GM12878 (cell line): ENCODE measurements at regions not wholly inside any gene's neighbourhood (a gene's known extent, or its start where the extent isn't known, plus 50 kb on each side); places are given as distances from the start of the nearest gene placed in this dataset.

Experiments used
- ATAC-seq: fragments of 200-7000 bp; cut with Tn5 transposase; 3 replicates; pipeline ENCODE4 v1.9.1; 2020; ENCODE audit warnings: mild to moderate bottlenecking, moderate library complexity
- BruUV-seq: library from RNA; stranded (reverse); fragments of 400-500 nt; replicated peaks from 2 replicates; lab custom pipeline; 2021; lab: Mats Ljungman, UMichigan
- CTCF ChIA-PET: fragments of 300-600 bp; sonication (Branson Sonifier 250); formaldehyde crosslinking; extraction: SDS; loops from one replicate; lab custom pipeline; 2021; ENCODE audit warnings: inconsistent platforms; lab: Yijun Ruan, JAX
- POLR2A ChIA-PET: fragments of 350-600 bp; formaldehyde crosslinking; extraction: SDS; loops from one replicate; lab custom pipeline; 2021; ENCODE audit warnings: inconsistent platforms; lab: Charles Lee
- RAD21 ChIA-PET: fragments of 300-600 bp; sonication (Branson Sonifier 250); formaldehyde crosslinking; loops from one replicate; lab custom pipeline; 2023; ENCODE audit warnings: antibody characterized with exemption; ENCODE audit not compliant: unreplicated experiment; lab: Charles Lee
- SMC1A ChIA-PET: fragments of 300-600 bp; sonication (Branson Sonifier 250); formaldehyde crosslinking; loops from one replicate; lab custom pipeline; 2023; ENCODE audit not compliant: unreplicated experiment, uncharacterized antibody; lab: Charles Lee
- DNase-seq: peaks from one replicate; pipeline ENCODE4 v3.0.0-alpha.2; 2011; ENCODE audit warnings: low read depth, low spot score
- FAIRE-seq: peaks from 3 replicates; lab custom pipeline; 2011; peaks lifted over from hg19 to GRCh38; lab: Jason Lieb, UNC
- H2AFZ ChIP-seq: 2 replicates; pipeline ENCODE4 v1.6.0; 2011; ENCODE audit warnings: low read depth, low read length, control low read depth; ENCODE audit not compliant: control insufficient read depth
- H3K27ac ChIP-seq: 2 replicates; pipeline ENCODE4 v1.5.1; 2011; ENCODE audit warnings: control low read depth; ENCODE audit not compliant: control insufficient read depth, insufficient read depth
- H3K27me3 ChIP-seq, 2 experiments: replicated peaks in 1 of 2; 2 replicates each; pipeline versions ENCODE4 v1.6.0 to v1.6.1; 2011; ENCODE audit warnings: low read length in 1 of 2; ENCODE audit not compliant: control insufficient read depth in 2 of 2, insufficient read depth in 2 of 2
- H3K36me3 ChIP-seq, 2 experiments: 2 replicates each; pipeline ENCODE4 v1.5.1; 2011; ENCODE audit warnings: low read length in 1 of 2; ENCODE audit not compliant: control insufficient read depth in 2 of 2, insufficient read depth in 2 of 2
- H3K4me1 ChIP-seq: 2 replicates; pipeline ENCODE4 v1.6.1; 2011; ENCODE audit warnings: mild to moderate bottlenecking, low read length, moderate library complexity, mixed read lengths; ENCODE audit not compliant: control insufficient read depth, insufficient read depth
- H3K4me2 ChIP-seq: 2 replicates; pipeline ENCODE4 v1.6.0; 2011; ENCODE audit warnings: control low read depth; ENCODE audit not compliant: control insufficient read depth, insufficient read depth
- H3K4me3 ChIP-seq: fragments of 200-600 bp; sonication (generic); 2 replicates; pipeline ENCODE4 v1.5.1; 2016
- H3K79me2 ChIP-seq: 2 replicates; pipeline ENCODE4 v1.6.0; 2011; ENCODE audit warnings: low read length; ENCODE audit not compliant: control insufficient read depth, insufficient read depth
- H3K9ac ChIP-seq: 2 replicates; pipeline ENCODE4 v1.8.0; 2011; ENCODE audit warnings: low read length, control low read depth, mixed read lengths; ENCODE audit not compliant: control insufficient read depth, insufficient read depth
- H3K9me3 ChIP-seq: replicated peaks from 3 replicates; pipeline ENCODE4 v1.5.1; 2011; ENCODE audit warnings: mild to moderate bottlenecking, low read length; ENCODE audit not compliant: control insufficient read depth, insufficient read depth
- H4K20me1 ChIP-seq: 2 replicates; pipeline ENCODE4 v1.6.0; 2011; ENCODE audit not compliant: control insufficient read depth, insufficient read depth
- ASH2L ChIP-seq: fragments of 300-600, 200-600 bp; sonication (generic); IDR thresholded peaks from 2 replicates; pipeline ENCODE4 v1.6.1; 2017; ENCODE audit warnings: low read depth, mild to moderate bottlenecking, borderline replicate concordance
- DPF2 ChIP-seq: fragments of 450-650 bp; IDR thresholded peaks from 2 replicates; pipeline ENCODE4 v1.6.1; 2017; ENCODE audit warnings: mild to moderate bottlenecking
- FOXK2 ChIP-seq: fragments of 450-650 bp; IDR thresholded peaks from 2 replicates; pipeline ENCODE4 v1.6.1; 2017; ENCODE audit warnings: mild to moderate bottlenecking, moderate library complexity
- HDAC2 ChIP-seq: fragments of 200-600 bp; sonication (generic); IDR thresholded peaks from 2 replicates; pipeline ENCODE4 v1.6.1; 2017
- IKZF2 ChIP-seq, 2 experiments: fragments of 450-650 bp; IDR thresholded peaks; 2 replicates each; pipeline ENCODE4 v1.6.1; 2017; ENCODE audit warnings: mild to moderate bottlenecking in 2 of 2, moderate library complexity in 2 of 2
- MTA2 ChIP-seq: fragments of 450-650 bp; IDR thresholded peaks from 2 replicates; pipeline ENCODE4 v1.6.1; 2016; ENCODE audit warnings: low read depth, mild to moderate bottlenecking, moderate library complexity
- SREBF1 ChIP-seq: IDR thresholded peaks from 2 replicates; pipeline ENCODE4 v1.6.1; 2012; ENCODE audit warnings: mild to moderate bottlenecking, low read length
- YY1 ChIP-seq: IDR thresholded peaks from 2 replicates; pipeline ENCODE4 v1.6.1; 2011; ENCODE audit warnings: low read depth, mild to moderate bottlenecking, low read length
- ZBED1 ChIP-seq: IDR thresholded peaks from 2 replicates; pipeline ENCODE4 v1.6.1; 2016; ENCODE audit warnings: borderline replicate concordance
- ZNF274 ChIP-seq: IDR thresholded peaks from one replicate; pipeline ENCODE4 v1.8.0; 2011; ENCODE audit not compliant: insufficient read length, insufficient read depth
- WGBS: methylation state at CpG from one replicate; pipeline ENCODE4 v1.1.6; 2016; ENCODE audit warnings: low lambda C conversion rate; ENCODE audit not compliant: insufficient replicate concordance, insufficient coverage; ENCODE audit errors: missing lambda C conversion rate; 5-methylcytosine and 5-hydroxymethylcytosine counted together
- in situ Hi-C: fragments of 300-500 bp; cut with MboI; formaldehyde crosslinking; loops from 9 replicates; pipeline ENCODE4 v1.14.3; 2018; ENCODE audit warnings: mixed read lengths
- intact Hi-C: fragments of 100-400 bp; cut with micrococcal nuclease; formaldehyde crosslinking; loops from one replicate; pipeline ENCODE4 v1.14.2; 2022; ENCODE audit not compliant: unreplicated experiment
- TF ChIP-seq, protein P1 (sequence below): IDR thresholded peaks from 2 replicates; pipeline ENCODE4 v1.6.1; 2012; ENCODE audit warnings: low read depth, low read length, improper control_type of control experiment
- TF ChIP-seq, protein P2 (sequence below): fragments of 450-650 bp; IDR thresholded peaks from 2 replicates; pipeline ENCODE4 v1.6.1; 2017; ENCODE audit warnings: mild to moderate bottlenecking, low read depth, inconsistent platforms; ENCODE audit not compliant: poor library complexity, severe bottlenecking
- TF ChIP-seq, protein P3 (sequence below): IDR thresholded peaks from 2 replicates; pipeline ENCODE4 v1.6.1; 2011; ENCODE audit warnings: borderline replicate concordance, low read depth, mild to moderate bottlenecking, moderate library complexity, mixed read lengths, low read length; ENCODE audit not compliant: insufficient read depth; ENCODE audit errors: extremely low read length

DNA sequence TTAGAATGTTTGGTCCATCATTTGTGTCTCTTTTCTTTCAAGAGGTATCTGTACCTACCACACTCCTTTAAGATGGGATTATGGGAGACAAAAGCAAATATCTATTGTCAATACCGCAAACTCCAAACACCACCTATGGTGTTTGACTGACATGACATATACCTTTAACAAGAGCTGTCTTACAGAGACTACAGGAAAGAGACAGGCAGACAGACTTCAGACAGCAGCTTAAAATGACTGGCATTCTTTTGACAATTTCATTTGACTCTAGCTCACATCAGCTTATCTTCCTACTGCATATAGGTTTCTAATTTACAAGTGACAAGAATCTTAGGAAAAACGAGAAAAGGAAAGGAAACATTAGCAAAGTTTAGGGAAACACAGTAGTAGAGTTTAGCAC is 256.0 kb upstream of the TFAP2D start:
- TF ChIP-seq, protein P1, sequence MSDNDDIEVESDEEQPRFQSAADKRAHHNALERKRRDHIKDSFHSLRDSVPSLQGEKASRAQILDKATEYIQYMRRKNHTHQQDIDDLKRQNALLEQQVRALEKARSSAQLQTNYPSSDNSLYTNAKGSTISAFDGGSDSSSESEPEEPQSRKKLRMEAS, result no peak
- no peak for TF ChIP-seq DPF2
- no peak for TF ChIP-seq FOXK2
- TF ChIP-seq ZBED1, result no peak
- TF ChIP-seq HDAC2, result no peak
- TF ChIP-seq IKZF2 (IDR thresholded peaks at IDR 0.05), result no peak
- TF ChIP-seq, protein P2, sequence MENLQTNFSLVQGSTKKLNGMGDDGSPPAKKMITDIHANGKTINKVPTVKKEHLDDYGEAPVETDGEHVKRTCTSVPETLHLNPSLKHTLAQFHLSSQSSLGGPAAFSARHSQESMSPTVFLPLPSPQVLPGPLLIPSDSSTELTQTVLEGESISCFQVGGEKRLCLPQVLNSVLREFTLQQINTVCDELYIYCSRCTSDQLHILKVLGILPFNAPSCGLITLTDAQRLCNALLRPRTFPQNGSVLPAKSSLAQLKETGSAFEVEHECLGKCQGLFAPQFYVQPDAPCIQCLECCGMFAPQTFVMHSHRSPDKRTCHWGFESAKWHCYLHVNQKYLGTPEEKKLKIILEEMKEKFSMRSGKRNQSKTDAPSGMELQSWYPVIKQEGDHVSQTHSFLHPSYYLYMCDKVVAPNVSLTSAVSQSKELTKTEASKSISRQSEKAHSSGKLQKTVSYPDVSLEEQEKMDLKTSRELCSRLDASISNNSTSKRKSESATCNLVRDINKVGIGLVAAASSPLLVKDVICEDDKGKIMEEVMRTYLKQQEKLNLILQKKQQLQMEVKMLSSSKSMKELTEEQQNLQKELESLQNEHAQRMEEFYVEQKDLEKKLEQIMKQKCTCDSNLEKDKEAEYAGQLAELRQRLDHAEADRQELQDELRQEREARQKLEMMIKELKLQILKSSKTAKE, result no peak
- TF ChIP-seq, protein P3, sequence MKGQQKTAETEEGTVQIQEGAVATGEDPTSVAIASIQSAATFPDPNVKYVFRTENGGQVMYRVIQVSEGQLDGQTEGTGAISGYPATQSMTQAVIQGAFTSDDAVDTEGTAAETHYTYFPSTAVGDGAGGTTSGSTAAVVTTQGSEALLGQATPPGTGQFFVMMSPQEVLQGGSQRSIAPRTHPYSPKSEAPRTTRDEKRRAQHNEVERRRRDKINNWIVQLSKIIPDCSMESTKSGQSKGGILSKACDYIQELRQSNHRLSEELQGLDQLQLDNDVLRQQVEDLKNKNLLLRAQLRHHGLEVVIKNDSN, result no peak
- TF ChIP-seq SREBF1, result no peak
- no peak for TF ChIP-seq ASH2L
- no peak for TF ChIP-seq MTA2
- TF ChIP-seq YY1, result no peak
- TF ChIP-seq ZNF274, result no peak
- TF ChIP-seq, all 136 proteins: peak for 0
- ChIA-PET POLR2A (no interaction called here), CTCF (interaction anchor here (1.1 kb wide), 1 partner anchor 32 kb away, joined by 3 read pairs; no protein-coding TSS in a partner anchor), RAD21 (no interaction called here), SMC1A (interaction anchor here (0.9 kb wide), 1 partner anchor 144 kb away, joined by 3 read pairs; no protein-coding TSS in a partner anchor)
- H3K27ac ChIP-seq, result no peak overlapping the region
- no peaks in the 10 kb centered on the region for H3K36me3 ChIP-seq
- H3K27me3 ChIP-seq, result no peaks in the 10 kb centered on the region
- no peaks in the 10 kb centered on the region for H3K4me1 ChIP-seq
- no peak overlapping the region for H3K4me3 ChIP-seq
- no TSS peak for BruUV-seq
- no peak overlapping the region for H2AFZ ChIP-seq
- H3K9me3 ChIP-seq, result no peaks in the 10 kb centered on the region
- no peaks in the 10 kb centered on the region for H4K20me1 ChIP-seq
- in situ Hi-C loops, result no loop called here
- H3K9ac ChIP-seq, result no peak overlapping the region
- no peaks in the 10 kb centered on the region for H3K79me2 ChIP-seq
- 43% methylated on average over 2 of the region's 2 CpGs for WGBS
- DNase-seq, result no peak
- no peak overlapping the region for H3K4me2 ChIP-seq
- ATAC-seq, result no peak
- no peak for FAIRE-seq
- intact Hi-C loops, result no loop called here
